HG03442 (cell line): ENCODE measurements at regions not wholly inside any gene's neighbourhood (a gene's known extent, or its start where the extent isn't known, plus 50 kb on each side); places are given as distances from the start of the nearest gene placed in this dataset.
A peak's percentile ranks its signal among the peaks of the same experiment; 100 is the strongest.

Source experiments
- ATAC-seq: cut with Tn5 transposase; IDR thresholded peaks from one replicate; pipeline ENCODE4 v1.9.1; 2021; ENCODE audit warnings: mild to moderate bottlenecking, moderate library complexity; ENCODE audit not compliant: unreplicated experiment

GRCh38 chr1:222114536-222115156, 372.8 kb upstream of the DUSP10 start:
- ATAC-seq = no peak

- no peak for ATAC-seq
These were observed 367.9 kb upstream of the DUSP10 start for GRCh38 chr1:222109836-222110235.

GRCh38 chr1:222107975-222108374, 366.1 kb upstream of the DUSP10 start:
- no peak for ATAC-seq

- ATAC-seq = no peak
These were observed 365.4 kb upstream of the DUSP10 start for GRCh38 chr1:222107267-222107666.

- no peak for ATAC-seq
These were observed 364.5 kb upstream of the DUSP10 start for GRCh38 chr1:222106377-222106776.

GRCh38 chr1:222105861-222106260, 364.0 kb upstream of the DUSP10 start:
- no peak for ATAC-seq

GRCh38 chr1:222105393-222105737, 363.5 kb upstream of the DUSP10 start:
- peak; percentile 62 for ATAC-seq

- no peak for ATAC-seq
These were observed 363.0 kb upstream of the DUSP10 start for GRCh38 chr1:222104694-222105392.

GRCh38 chr1:222104097-222104496, 362.2 kb upstream of the DUSP10 start:
- ATAC-seq = no peak

GRCh38 chr1:222099746-222100145, 357.9 kb upstream of the DUSP10 start:
- no peak for ATAC-seq

GRCh38 chr1:222098404-222098803, 356.5 kb upstream of the DUSP10 start:
- no peak for ATAC-seq

GRCh38 chr1:222097588-222097987, 355.7 kb upstream of the DUSP10 start:
- no peak for ATAC-seq

GRCh38 chr1:222096883-222097282, 355.0 kb upstream of the DUSP10 start:
- no peak for ATAC-seq

- ATAC-seq = no peak
These were observed 354.5 kb upstream of the DUSP10 start for GRCh38 chr1:222096476-222096772.

GRCh38 chr1:222095606-222096475, 354.0 kb upstream of the DUSP10 start:
- ATAC-seq = peak; percentile 72

GRCh38 chr1:222093518-222093917, 351.6 kb upstream of the DUSP10 start:
- no peak for ATAC-seq

GRCh38 chr1:222090103-222090502, 348.2 kb upstream of the DUSP10 start:
- ATAC-seq = no peak

- ATAC-seq = no peak
These were observed 345.5 kb upstream of the DUSP10 start for GRCh38 chr1:222087221-222087920.

- ATAC-seq = no peak
These were observed 343.1 kb upstream of the DUSP10 start for GRCh38 chr1:222084996-222085395.

GRCh38 chr1:222084048-222084447, 342.2 kb upstream of the DUSP10 start:
- no peak for ATAC-seq

- no peak for ATAC-seq
These were observed 340.0 kb upstream of the DUSP10 start for GRCh38 chr1:222081859-222082258.
